NCI-H1694 (cell line): ENCODE measurements at regions not wholly inside any gene's neighbourhood (a gene's known extent, or its start where the extent isn't known, plus 50 kb on each side); places are given as distances from the start of the nearest gene placed in this dataset.

Experiments
- DNase-seq: peaks from one replicate; lab custom pipeline; 2025; lab: John Stamatoyannopoulos, UW

GRCh38 chr16:62225675-62226074 lies 189.4 kb upstream of the CDH8 start:
- peak; percentile 83 for DNase-seq

DNA sequence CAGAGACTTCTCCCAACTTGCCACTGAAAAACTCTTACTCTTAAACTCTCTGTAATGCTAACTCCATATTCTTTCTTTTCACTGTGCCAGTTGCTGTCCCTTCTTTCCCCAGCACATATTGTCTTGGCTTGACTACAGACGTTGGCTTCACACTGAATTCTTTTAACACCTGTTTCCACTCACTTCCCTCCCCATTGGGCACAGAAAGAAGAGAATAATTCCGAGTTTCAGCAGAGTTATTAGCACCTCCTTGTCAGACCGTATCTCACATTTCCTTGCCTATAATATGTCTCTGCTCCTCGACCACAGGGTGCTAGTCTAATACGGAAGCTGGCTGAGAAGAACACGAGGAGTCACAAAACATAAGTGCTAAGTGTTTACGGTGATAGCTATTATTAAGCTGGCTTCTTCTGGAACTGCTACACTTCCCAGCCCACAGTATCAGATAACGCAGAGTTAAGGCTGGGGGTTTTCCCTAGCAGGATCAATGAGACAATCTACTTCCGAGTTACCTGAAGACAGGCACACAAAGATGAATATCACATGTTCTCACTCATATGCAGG lies 188.5 kb upstream of the CDH8 start:
- no peak for DNase-seq

GRCh38 chr16:62216837-62217236 lies 180.6 kb upstream of the CDH8 start:
- no peak for DNase-seq

GRCh38 chr16:62213763-62214162 lies 177.5 kb upstream of the CDH8 start:
- DNase-seq, result no peak

- DNase-seq, result no peak
These were observed 172.7 kb upstream of the CDH8 start for GRCh38 chr16:62208934-62209333.

DNA sequence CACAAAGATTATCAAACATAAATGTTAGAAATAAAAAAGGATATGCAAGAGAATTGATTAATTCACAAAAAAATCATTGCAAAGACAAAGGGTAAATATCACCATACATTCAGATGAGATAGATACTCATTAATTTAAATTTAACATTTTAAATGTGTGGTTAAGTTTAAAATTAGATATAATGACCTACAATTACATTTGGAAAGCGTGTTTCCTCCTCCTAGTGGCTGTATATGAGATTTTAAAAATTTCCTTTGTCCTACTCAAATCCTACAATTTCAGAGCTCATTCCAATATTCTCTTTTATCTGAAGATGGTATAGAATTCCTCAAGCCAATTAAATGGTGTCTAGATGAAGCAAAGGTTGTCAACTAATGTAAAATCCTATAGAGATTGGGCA lies 169.2 kb upstream of the CDH8 start:
- no peak for DNase-seq

- DNase-seq, result no peak
These were observed 165.7 kb upstream of the CDH8 start for GRCh38 chr16:62201911-62202310.

DNA sequence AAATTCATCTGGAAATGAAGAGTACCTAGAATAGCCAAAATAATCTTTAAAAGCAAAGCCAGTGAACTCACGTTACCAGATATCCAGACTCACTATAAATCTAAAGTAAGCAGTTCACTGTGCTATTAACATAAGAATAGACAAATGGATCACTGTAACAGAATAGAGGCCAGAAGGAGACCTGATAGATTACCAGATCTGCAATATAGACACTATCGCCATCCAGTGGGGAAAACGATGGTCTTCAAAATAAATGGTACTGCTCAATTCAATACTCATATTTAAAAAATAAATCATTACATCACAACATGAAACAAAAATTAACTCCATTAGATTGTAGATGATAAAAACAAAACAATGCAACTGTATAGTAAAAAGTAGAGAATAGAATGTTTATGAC lies 158.6 kb upstream of the CDH8 start:
- DNase-seq, result no peak

DNA sequence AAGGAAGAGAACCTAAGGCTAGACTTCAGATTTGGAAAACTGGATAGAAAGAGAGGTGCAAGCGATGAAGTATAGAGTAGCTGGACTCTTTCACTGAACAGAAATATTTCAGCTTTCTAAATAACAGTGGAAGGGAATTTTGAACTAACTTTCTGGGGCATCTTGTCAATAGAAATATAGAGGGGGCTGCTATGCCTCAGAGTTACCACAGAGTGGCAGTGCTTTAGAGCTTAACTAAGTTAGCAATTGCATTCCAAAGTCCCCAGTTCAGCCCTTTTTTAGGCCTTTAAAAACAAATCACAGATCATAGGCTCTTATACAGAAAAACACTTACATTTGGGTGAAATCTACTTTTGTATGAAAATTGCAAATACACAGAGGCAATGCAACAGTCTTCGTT lies 154.2 kb upstream of the CDH8 start:
- DNase-seq, result no peak

- DNase-seq, result no peak
These were observed 141.3 kb upstream of the CDH8 start for GRCh38 chr16:62177351-62178203.

GRCh38 chr16:62170642-62171041 lies 134.4 kb upstream of the CDH8 start:
- no peak for DNase-seq

- DNase-seq, result no peak
These were observed 131.3 kb upstream of the CDH8 start for GRCh38 chr16:62167551-62167950.

DNA sequence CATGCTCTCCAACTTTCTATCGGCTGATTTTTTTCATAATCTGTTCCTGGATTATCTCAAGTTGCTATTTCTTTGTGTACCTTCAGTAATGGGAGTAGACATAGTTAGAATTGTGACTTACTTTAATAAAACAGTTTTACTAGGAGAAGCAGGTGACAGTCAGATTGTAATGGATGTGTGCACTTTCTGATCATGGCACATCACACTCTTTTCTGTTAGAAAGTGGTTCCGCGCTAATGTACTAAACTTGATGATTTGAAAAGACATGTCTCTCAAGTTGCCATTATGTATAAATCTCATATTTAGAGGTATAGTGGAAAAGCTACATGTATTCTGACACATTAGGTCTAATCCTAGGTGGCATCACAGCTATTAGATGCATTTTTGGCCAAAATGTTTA lies 121.3 kb upstream of the CDH8 start:
- no peak for DNase-seq

GRCh38 chr16:62156971-62157370 lies 120.7 kb upstream of the CDH8 start:
- DNase-seq, result no peak

- DNase-seq, result no peak
These were observed 113.4 kb upstream of the CDH8 start for GRCh38 chr16:62149631-62150030.

GRCh38 chr16:62137996-62138395 lies 101.8 kb upstream of the CDH8 start:
- DNase-seq, result no peak

DNA sequence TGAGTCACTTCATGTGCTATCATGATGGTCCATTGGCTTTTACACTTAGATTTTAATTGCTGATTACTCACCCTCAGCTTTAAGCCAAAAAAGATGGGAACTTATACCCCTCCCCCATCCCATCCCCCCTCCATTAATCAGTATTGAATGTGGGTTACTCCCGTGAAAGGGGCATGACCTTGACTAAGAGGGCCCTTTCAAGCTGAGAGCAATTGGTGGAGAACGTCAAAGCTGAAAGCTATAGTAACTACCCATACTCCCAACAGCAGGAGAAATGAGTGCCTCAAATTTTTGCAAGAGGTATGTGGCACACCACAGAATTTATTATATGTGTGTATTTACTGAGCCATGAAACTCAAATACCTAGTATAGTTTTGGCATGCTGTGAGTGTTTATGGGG lies 99.7 kb upstream of the CDH8 start:
- no peak for DNase-seq

GRCh38 chr16:62135446-62135845 lies 99.2 kb upstream of the CDH8 start:
- DNase-seq, result no peak

DNA sequence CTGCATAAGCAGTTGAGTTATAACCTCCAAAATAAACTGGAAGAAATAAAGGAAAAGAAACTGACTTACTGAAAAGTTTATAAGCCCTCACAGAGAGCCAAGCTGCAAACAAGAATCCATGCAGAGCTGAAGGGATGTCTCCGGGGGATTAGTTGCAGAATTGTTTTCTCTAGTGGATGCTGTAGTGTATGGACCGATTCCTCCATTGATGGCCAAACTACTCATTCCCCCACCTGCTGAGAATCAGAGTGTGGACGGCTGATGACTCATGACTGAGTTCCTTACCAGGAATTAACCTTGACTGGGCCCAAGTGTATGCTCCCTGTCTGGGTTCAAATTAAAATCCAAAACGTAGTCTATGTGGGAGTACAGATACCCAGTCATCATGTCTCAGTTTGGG lies 93.9 kb upstream of the CDH8 start:
- no peak for DNase-seq

GRCh38 chr16:62105244-62105643 lies 69.0 kb upstream of the CDH8 start:
- DNase-seq, result no peak

DNA sequence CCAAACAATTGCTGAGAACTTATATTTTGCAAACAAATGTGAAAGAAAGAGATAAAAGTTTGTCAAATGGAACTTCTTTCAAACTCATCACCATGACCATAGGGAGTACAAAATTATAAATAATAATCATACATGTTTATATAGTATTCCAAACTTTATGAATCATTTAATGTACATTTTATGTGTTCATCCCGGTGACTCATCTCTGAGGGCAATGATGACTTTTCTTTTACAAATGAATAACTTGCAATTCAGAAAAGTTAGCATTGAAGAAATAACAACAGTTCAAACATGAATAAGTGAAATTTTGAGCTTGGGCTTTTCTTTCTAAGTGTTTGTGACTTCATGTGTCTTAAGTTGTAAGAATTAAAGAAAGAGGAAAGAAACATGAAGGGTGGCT lies 66.3 kb upstream of the CDH8 start:
- DNase-seq, result no peak

DNA sequence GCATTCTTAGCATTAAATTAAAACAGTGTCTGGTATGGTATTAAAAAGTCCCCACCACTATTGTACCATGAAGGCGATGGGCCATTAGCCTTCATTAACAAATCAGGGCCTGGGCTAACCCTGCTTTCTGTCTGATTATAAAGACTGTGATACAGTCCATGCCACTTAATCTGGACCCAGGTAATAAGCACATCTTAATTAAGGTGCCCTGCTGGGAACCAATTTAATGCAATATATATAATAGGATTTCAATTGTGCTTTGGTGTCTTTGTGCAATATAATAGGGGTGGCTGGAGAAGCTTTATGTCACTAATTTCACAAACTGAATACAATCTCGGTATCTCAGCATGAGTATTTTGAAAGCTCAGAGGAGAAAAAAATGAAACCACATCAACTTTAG lies 64.4 kb upstream of the CDH8 start:
- DNase-seq, result no peak

- DNase-seq, result no peak
These were observed 53.5 kb upstream of the CDH8 start for GRCh38 chr16:62089715-62090114.
